GM19438 (cell line): ENCODE measurements at regions not wholly inside any gene's neighbourhood (a gene's known extent, or its start where the extent isn't known, plus 50 kb on each side); places are given as distances from the start of the nearest gene placed in this dataset.

Experiments used
- ATAC-seq: cut with Tn5 transposase; IDR thresholded peaks from one replicate; pipeline ENCODE4 v1.9.1; 2021; ENCODE audit warnings: low read depth; ENCODE audit not compliant: unreplicated experiment

DNA sequence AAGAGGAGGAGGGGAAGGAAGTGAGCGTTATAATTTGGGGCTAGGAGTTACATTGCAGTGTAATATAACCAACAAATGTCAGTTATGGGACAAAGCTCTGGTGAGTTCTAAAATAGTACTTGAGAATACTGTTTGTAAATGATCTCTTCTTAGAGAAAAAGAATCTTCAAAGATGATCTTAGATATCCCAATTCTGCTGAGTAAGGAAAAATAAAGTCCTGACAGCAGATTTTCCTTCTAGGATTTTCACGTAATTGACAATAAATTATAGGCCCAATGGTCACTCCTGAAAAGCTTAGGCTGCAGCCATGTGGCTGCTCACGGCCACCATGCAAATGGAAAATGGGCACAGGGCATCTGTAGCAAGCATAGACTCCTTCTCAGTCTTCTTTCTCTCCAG lies 241.6 kb downstream of the SIPA1L2 start:
- no peak for ATAC-seq

DNA sequence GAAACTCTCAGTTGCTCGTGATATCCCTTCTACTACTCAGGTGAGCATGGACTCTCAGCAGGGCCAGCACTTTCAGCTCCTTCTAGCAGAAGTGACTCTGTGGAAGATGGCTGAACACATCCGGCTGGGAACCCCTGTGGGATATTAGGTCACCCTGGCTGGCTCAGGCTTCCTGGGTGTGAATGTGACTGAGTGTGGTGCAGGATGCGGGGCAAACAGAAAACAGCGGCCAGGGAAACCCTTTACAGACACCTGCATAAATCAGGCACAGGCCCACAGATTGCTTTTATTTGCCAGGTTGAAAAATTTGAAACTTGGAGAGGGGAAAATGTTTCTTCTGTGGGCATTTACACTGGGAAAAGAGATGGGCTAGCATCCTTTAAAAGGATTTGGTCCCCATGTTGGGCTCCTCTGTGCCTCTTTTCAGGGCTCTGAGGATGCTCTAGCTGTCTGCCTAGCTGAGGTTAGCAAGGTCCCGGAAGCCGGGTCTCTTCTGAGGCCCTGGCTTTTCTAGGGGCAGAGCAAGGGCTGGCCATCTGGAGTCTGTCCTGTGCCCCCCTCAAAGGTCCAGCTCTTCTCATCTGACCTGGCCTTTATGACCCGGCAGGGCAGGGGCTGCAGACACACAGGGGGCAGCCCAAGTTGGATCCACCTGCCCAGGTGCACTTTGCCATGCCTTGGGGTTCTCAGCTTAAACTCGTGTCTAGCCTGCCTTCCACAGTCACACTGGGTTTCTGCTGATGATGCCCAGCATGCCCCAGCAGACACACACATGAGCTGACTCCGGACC lies 243.0 kb downstream of the SIPA1L2 start:
- ATAC-seq, result no peak

DNA sequence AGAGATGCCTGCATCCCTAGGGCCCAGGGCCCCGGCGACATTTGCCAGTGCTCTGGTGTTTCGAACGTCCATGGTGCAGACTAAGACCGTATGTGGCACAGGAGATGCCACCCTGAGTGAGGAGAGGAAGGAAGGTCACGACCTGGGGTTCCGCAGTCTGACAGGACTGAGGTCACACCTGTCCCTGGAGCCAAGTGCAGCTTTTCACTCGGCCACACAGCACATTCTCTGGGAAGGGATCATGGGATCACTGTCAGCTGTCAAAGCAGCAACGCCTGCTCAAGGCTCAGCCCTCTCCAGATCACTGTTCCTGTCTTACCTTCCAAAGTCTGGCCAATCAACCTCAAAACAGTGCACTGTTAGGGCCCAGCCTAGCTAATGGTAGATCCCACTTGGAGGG lies 243.6 kb downstream of the SIPA1L2 start:
- ATAC-seq, result no peak

DNA sequence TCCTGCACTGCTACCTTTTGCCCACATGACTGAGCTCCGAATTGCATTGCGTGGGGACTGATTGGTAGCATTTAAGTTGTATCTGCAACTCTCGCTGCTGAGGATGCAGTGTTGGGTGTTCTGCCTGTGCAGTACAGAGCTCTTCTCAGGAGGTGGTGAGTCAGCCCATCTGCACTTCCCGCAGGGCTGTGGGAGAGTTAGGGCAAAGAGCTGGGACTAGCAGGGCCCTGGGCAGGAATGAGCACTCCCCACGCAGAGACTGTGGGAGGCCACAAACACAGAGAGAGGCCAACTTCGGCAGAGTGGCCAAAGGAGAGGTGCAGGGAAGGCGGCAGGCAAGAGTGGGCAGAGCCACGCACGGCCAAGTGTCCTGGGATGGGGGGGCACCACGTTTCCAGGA lies 244.7 kb downstream of the SIPA1L2 start:
- ATAC-seq, result no peak

DNA sequence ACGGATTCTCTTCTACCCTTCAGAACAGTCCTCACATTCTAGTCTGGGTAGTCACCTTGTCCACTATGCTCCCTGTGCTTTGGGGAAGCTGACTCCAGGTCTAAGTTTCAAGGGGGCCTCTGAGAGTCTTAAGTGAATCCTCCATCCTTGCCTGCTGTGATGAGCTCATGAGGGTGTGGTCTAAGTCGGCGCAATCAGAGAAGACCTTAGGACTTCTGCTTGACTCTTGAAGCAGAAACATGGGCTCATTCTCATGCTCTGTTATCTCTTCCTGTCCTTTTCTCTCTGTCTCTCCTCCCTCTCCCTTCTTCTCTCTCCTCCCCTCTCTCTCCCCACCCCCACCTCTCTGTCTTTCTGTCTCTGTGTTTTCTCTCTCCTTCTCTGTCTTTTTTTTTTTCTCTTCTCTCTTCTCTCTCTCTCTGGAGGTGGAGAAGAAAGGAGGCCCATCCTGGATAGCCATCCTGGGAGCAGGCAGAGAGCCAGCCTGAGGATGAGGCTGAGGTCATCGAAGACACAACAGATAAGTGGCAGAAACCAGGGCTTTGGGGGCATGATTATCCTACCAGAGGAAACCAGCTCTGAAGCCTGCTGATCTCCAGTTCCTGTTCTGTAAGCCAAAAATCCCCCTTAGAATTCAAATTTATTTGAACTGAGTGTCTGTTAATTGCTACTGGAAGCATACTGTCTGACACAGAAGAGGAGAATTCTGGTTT lies 245.6 kb downstream of the SIPA1L2 start:
- no peak for ATAC-seq

DNA sequence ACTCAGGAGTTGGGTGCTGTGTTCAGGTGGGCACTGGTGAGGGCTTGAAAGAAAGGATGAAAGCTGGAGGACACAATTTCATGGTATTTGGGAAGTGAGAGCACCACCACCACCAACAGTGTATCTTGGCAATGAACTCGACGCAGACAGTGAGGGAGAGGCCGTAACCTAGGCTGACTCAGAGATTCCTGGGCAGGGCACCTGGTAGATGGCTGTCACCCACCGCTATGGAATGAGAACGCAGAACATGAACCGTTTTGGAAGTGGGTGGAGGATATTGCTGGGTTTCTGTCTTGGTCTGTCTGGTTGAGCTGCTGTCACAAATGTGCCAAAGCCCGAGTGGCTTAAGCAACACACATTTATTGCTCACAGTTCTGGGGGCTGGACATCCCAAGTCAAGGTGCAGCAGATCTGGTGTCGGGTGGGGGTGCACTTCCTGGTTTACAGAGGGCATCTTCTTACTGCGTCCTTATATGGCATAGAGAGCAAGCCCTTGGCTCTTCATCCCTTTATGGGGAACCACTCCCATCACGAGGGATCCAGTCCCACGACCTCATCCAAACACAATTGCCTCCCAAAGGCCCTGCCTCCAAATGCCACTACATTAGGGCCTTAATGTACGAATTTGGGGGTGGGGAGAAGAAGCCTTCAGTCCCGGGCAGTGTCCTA lies 246.3 kb downstream of the SIPA1L2 start:
- no peak for ATAC-seq

DNA sequence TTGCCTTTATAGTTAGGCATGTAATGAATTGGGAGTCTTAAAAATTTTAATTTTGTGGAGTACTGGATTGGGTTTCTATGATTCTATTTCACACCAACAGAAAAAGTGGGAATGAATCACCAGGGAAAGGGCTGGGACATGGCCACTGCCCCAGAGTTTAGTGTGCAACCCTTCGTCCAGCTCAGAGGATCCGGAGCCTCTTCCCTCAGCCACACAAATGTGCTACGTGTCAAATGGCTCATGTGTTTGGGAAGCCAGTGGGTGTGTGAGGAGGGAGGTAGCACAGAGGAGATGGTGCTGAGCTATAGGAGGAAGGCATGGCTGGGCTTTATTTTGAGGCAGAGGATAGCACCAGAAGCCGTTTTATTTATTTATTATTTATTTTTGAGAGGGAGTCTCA lies 247.3 kb downstream of the SIPA1L2 start:
- ATAC-seq, result no peak

DNA sequence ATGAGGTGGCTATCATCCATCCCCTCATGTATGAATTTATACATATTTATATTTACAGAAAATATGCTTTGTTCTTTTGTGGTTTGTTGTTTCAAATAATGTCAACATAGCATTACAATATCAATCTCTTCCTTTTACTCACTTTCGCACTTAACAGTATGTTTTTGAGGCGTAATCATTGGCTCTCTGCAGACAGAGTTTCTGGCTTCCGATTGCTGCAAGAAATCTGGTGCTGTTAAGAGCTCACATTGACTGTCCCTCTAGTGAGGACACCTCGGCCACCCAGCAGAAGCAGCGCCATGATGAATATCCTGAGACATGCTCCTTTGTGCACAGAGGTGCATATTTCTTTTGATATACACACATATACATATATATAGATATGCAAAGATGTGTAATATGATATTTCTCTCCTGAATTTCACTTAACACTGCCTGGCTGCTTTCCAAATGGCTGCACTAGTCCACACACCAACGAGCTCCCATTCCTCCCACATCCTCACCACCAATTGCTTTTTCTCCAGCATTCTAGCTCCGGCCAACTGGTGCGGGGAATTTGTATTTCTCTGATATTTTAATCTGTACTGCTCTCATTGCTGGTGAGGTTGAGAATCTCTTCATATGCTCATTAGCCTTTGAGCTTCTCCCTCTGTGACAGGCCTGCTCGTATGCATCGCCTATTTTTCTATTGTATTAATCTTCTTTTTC lies 248.4 kb downstream of the SIPA1L2 start:
- no peak for ATAC-seq

DNA sequence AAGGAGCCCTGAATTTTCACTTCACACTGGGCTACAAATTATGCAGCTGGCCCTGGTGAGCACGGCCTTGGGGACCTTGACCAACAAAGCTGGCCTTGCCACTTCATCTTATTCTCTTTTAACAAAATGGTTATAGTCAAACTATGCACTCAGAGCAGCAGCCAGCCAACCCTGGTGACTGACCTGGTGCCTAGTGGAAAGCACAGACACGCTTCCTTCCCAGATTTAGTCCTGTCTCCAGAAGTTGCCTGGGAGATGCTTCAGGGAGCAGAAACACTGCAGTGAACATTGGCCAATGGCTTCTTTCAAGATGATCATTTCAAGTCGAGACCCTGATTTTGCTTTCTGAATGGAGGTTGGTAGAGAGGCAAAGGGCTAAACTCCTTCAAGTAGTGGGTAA lies 249.3 kb downstream of the SIPA1L2 start:
- ATAC-seq, result no peak

DNA sequence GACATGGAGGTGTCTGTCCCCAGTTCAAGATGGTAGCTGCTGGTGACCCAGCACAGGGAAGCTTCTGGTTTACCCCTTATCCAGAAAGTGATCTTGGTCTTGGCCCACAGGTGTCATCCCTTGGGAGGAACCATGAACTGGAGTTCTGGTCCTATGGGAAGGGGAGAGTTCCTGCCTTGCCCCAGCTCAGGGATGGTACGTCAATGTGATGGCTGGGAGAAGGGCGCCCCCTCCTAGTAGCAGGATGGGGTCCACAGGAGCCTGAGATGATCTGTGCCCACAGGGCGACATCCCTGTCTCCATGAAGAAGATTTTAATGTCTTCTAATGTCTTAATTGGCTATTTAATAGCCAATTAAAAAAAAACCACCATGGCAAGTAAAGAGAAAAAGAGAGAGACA lies 249.8 kb downstream of the SIPA1L2 start:
- no peak for ATAC-seq

DNA sequence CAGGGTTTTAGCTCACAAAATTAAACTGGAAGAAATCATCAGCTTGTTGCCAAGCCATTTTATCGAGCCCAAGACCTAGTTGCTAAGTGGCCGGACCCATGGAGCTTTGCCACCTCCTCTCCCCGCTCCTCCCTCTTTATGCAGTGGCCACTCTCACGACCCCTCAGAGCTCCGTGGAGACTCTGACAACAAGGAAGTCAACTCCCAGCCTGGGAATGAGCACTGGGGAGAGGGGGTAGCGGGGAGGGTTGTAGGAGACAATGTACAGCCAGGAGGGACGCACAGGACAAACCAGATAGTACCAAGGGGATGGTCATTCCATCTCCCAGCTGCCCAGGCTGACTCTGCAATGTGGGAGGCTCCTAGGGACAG lies 250.9 kb downstream of the SIPA1L2 start:
- no peak for ATAC-seq

DNA sequence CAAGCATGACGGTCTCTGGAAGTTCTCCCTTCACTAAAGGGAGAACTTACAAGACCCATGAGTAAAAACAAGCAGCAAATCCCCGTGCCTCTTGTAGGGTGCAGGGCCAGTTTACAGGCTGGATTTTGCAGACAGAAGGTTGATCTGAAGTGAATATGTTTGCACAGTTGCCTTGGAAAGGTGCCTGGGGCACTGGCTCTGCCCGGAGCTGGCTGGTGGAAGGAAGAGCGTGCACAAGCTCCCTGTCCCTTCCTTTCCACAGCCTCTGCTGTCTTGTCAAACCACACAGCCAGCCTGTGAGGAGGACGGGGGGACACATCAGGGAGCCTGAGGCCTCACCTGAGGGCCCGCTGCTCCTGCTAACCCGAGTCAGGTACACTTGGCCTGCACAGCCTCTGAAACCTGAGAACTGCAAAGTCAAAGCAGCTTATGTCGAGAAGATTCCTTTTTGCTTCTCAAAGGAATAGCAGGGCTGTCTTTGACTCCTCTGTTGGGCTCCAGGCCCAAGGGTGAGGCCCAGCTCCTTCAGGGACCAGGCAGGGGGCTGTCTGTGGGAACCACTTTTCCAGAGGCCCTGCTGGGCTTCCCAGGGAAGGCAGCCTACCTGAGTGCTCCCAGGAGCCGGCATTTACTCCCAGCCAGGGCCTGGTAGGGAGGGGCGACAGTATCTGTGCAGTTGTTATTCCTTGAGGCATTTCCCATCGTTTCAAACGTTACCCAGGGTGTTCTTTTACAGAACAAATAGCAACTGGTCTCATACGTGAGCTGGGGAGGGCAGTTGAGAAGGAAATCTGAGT lies 251.5 kb downstream of the SIPA1L2 start:
- ATAC-seq, result no peak

DNA sequence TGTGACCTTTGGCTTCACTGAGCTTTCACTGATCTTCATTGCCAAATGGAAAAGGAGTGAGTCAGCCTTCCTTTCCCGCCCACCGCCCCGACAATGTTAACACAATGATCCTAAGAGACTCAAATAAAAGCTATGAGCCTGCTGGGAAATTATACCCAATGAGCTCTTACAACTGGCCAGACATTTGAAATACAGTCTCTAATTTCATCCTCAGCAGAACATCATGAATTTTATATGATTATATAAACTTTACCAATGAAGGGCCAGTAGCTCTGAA lies 252.5 kb downstream of the SIPA1L2 start:
- ATAC-seq, result no peak

DNA sequence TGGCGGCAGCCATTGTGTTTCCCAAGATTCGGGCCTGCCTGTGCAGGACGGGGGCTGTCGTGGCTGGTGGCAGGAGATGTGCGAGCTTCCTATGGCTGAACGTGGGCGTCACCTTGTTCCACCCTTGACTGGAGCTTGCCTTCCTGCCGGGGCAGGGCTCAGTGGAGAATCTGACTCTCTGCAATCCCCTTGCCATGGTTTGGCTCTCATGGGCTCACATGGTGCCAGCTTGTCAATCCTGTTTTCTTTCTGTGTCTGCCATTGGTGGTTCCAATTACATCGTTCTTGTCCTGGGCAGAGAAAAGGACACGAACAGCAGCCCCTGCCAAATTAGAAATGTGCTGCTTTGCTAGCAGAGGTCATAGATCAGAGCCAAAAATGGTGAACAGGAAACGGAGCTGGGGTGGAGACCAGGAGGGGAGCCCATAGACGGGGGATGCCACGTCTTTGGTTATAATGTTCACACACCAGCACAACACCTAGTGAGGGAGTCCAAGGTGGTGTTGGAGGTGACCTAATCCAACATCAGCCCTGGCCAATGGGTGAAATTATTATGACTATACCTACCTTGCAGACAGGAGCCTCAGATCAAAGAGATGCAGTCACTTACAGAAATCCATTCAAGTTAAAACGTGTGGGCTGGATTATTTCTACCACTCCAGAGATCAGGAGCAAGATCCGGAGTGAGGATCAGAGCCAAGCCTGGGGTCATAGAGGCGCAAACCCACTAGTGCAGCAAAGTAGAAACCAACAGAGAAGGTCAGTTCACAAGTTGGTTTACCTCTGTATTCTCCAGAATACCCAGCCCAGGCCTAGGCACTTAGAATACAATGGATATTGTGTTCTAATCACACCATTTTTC lies 253.1 kb downstream of the SIPA1L2 start:
- ATAC-seq, result no peak

DNA sequence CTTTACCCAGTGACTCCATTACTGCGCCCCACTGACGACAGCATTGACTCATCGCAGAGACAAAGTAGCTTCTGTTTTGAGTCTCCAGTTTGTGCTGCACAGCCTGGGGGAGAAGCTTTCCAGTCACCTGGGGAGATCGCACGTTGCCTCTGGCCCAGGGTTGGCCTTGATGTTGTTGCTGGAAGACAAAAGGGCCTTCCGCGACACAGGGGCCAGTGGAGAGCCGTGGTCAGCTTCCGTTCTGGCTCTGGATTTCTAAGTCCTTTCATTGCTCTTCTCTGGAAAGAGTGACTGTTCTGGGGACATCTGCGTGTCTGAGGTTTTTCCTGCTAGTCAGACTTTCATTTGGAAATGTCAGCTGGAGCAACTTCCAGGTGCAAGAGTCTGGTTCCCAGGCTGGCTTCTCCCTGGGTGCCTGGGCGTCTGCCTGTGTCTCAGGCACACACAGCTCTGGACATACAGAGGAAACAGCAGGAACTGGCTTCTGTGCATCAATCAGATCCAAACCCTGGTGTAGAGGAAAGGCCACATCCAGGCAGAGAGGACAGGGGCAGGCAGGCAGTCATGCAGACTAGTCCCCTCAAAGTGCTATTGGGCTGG lies 257.0 kb downstream of the SIPA1L2 start:
- ATAC-seq, result no peak

DNA sequence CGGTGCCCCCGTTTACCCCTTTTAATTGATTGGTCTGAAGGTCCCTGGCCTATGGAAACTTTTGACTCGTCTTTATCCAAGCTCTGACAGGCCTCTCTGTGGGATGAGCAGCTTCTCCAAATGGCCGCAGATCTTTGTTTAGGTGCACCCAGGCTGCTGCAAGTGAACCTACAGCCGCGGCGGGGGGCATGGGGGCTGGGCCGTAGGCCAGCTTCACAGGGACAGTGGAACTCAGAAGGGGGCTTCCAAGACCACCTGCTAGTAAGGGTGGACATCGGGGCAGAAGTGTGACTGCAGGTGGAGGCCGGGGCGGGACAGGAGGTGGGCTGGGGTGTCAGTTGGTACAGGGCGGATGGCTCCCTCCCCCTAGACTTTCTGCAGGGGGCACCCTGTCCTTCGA lies 257.5 kb downstream of the SIPA1L2 start:
- no peak for ATAC-seq

DNA sequence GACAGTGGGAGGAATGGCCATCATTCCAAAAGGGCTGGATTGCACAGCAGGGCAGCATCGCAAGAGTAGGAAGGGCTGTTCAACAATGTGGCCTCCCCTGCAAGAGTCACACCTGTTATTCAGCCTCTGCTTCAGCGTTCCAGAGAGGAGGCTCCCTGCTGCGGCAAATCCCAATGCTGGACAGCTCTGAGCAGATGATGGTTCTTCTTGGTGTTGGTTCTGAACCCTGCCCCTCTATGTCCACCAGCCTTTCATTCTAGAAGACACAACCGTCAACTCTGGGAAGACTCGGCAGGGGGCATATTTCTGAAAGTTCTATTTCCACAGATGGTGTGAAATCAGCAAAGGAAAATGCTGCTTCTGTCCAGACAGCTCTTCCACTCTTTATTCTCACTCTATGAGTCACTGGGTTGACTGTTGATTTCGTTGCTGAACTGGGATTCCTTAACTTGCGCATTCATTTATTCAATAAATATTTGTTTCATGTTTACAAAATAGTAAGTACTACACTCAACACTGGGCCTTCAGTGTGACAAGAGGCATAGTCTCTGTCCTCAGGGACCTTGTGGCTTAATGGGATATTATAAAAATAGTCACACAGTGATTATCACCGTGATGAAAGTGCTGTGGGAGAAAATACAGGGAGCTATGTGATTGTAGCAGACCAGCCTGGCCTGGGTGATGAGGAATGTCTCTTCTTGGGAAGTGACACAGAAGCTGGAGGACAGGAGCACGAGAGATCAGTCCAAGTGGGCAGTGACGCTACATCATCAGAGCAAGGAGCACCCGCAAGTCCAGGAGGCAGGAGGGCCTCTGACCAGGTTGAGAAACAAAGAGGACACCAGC lies 260.3 kb downstream of the SIPA1L2 start:
- ATAC-seq, result no peak

DNA sequence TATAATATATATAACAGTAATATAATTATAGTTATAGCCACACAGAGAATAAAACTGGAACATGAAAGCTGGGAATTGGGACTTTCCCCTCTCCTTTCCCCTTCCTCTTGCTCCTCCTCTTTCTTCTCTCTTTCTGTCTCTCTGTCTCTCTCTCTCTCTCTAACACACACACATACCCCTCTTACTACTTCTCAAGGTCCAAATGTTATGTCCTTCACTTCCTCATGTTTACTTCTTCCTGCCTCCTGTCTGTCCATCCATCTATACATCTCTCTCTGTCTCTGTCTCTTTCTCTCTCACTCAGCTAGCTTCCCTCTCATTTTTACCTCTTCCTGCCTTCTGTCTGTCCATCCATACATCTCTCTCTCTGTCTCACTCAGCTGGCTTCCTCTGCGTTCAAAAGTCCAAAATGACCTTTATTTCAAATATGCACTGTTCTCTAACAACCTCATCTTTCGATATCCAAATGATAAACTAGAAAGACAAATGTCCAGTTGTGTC lies 261.1 kb downstream of the SIPA1L2 start:
- ATAC-seq, result no peak
